Bone marrow (tissue), 2 donors: ENCODE measurements at regions not wholly inside any gene's neighbourhood (a gene's known extent, or its start where the extent isn't known, plus 50 kb on each side); places are given as distances from the start of the nearest gene placed in this dataset.
"Not testable (repeated sequence)": the region's sequence is repeated elsewhere in the genome, so short reads cannot be mapped to it uniquely, and the experiment has no call there.

Experiments used
- DNase-seq, 2 donors: peaks; one replicate each; lab custom pipeline; 2025; lab: John Stamatoyannopoulos, UW

GRCh38 chr5:118604106-118604505 is 384.2 kb downstream of the DTWD2 start:
- no peak for DNase-seq

DNA sequence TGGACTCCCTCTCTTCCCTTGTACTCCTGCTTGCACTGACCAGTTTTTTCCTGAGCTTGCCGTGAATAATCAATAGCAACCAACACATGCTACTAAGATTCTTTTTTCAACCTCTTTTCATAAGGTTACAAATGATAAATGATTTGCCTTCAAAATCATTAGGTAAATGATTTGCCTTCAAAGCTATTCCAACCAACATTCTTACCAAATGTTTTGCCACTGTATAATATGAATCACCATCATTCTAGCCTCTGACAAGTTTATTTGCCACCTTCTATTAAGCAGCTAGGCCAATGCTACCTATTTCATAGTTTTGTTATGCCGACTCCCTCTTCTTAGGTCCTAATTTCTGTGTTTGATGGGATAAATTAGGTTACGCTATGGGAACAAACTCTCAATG is 385.1 kb downstream of the DTWD2 start:
- DNase-seq, result no peak

GRCh38 chr5:118598311-118598710 is 390.0 kb downstream of the DTWD2 start:
- no peak for DNase-seq

GRCh38 chr5:118597543-118597942 is 390.8 kb downstream of the DTWD2 start:
- no peak for DNase-seq

GRCh38 chr5:118596255-118596654 is 392.1 kb downstream of the DTWD2 start:
- no peak for DNase-seq

DNA sequence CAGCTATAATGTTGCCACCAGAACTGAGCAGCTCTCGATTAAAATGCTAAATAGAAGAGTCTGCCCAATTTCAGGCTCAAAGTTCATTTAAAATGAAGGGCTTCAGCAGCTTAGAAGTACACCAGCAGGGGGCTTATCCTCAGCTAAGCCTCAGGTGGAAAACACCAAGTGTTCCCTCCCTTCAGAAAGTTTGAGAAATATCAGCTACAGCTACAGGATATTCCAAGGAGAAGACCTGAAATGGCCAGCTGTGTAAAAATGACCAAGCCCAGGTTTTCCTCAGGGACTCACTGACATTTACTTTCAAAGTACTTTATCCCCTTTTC is 395.4 kb downstream of the DTWD2 start:
- no peak for DNase-seq

DNA sequence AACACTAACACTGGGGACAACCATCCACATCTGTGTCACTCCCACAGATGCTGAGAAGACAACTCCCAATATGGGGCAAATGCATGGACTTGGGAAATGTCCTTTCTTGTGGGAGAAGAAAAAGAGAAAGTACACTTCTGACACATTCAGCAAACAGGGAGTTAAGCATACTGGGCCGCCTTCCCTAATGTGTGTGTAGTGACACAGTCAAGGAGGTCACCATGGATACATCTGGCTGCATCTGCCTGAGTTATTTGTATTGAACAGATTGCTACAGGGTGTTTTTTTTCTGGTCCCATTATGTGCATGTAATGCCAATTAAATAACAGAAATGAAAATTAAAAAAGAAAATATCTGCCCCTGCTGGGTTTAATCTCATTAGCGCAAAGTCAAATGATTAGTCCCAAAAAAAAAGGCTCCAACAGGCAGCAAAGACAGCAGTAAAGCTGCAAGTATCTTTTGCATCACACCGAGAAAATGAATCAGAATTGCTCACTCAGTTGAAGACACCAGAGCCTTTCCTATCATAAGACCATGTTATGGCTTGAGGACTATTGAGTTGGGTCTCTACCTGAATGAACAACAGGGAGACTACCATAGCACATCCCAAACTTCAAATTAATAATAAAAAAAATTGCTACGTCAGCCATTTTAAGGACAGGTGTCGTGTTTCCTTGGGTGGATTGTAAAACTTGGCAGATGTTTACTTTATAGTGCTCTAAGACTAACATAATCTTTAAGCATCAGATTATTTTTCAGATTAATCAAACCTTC is 395.9 kb downstream of the DTWD2 start:
- DNase-seq, result no peak

DNA sequence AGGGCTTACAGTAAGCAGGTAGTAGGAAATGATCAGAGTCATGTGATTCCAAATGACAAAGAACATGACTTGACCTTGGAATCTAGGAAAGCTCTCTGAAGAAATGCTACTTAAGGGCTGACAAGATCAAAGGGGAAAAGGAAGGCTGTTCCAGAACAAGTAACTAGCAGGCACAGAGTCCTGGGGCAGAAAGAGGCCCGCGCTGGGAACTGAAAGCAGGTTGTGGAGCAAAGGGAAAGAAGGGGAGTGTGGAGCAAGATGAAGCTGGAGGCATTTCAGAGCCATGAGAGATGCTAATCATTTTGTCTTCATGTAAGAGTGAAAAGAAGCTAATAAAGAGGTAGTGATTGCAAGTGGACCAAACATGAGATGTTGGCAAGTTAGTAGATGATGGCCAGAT is 397.5 kb downstream of the DTWD2 start:
- no peak for DNase-seq

GRCh38 chr5:118580949-118581348 is 407.4 kb downstream of the DTWD2 start:
- no peak for DNase-seq

DNA sequence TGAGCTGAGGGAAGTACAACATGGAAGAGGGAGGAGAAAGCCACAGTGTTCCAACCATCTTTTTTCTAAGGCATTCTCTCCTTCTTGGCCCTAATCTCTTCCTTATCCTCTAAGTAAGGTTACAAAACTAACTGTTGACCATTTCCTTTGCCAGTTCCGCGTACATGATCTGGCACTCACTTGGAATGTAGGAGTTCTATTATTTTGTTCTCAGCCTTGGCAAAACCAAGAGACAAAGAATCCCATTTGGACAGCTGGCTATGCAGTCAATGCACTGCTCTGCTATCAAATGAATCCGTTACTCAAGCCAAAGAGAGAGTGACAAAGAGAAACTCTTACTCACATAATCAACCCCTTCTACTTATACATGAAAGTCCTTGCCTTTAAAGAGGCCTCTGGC is 410.3 kb downstream of the DTWD2 start:
- no peak for DNase-seq

DNA sequence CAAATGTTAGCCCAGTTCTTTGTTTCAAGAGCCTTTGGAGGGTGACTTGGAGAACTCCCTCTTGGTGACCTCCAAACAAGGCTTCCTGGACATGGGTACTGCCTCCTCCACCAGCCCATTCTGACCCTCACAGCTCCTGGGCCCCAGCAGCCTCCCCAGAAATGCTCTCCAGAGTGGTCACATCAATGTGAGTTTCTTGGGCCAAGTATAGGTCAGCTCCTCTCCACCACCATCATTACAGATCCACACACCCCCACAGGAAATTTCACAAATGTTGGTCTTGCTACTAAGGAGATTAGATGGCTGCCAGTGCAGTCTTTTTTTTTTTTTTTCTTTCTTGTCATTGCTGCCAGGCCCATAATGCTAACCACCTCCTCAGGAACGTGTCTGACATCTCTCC is 410.7 kb downstream of the DTWD2 start:
- DNase-seq, result no peak

GRCh38 chr5:118570276-118570675 is 418.1 kb downstream of the DTWD2 start:
- DNase-seq, result not testable (repeated sequence)

DNA sequence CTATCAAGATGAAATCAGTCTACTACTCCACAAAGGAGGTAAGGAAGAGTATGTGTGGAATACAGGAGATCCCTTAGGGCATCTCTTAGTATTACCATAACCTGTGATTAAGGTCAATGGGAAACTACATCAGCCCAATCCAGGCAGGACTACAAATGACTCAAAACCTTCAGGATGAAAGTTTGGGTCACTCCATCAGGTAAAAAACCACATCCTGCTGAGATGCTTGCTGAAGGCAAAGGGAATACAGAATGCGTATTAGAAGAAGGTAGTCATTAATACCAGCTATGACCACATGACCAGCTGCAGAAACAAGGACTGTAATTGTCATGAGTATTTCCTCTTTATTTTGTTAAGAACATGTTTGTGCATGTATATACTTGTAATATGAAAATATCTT is 418.8 kb downstream of the DTWD2 start:
- DNase-seq, result not testable (repeated sequence)

GRCh38 chr5:118565335-118565971 is 422.9 kb downstream of the DTWD2 start:
- DNase-seq, result no peak

DNA sequence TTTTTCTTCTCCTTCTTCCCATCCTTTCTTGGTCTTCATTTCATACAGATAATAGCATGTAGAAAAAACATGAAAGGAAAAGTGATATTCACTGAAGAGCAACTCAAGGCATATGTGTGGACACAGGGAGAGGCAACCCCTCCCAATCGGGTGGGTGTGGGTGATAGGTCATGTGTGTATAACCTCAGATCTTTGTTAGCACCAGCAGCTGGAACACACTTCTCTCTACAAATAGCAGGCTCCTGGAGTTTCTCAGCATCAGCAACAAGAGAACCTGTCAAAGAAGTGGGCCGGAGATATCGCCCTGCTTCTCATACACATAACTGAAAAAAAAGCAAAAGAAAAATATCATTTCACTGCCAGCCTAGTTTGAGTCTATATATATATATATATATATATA is 426.4 kb downstream of the DTWD2 start:
- no peak for DNase-seq

DNA sequence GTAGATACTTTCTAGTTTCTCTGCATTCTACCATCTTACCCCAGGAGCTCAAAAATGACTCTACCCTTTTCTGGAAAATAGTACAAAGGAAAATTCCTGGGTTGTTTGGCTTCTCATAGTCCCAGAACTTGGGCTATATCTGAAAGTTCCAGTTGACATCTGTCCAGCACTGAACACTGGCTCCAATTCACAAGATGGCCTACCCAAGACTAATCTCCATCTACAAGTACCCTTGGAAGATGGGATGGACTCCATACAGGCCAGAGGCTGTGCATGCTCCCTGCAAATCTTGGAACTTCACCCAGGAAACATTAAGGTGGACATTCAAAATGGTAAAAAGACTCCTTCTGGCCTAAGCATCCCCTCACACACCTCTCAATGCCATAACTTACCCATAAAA is 427.1 kb downstream of the DTWD2 start:
- DNase-seq, result no peak

DNA sequence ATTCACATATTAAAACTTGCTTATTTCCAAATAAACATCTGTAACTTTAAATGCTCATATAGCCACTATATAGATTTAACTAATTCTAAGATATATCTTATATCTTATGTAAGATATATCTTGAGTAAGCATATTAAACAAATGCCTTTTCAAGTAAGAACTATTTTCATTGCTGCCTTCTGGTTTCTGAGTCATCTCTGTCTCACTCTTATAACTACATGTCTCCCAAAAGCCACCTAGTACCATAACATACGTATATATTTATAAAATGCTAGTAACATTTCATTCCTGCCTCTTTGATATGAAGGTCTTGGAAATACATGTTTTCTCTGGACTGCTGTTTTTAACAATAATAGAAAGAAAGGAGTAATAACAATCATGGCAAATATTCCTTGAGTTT is 429.5 kb downstream of the DTWD2 start:
- DNase-seq, result no peak

GRCh38 chr5:118557251-118557661 is 431.1 kb downstream of the DTWD2 start:
- DNase-seq, result no peak

DNA sequence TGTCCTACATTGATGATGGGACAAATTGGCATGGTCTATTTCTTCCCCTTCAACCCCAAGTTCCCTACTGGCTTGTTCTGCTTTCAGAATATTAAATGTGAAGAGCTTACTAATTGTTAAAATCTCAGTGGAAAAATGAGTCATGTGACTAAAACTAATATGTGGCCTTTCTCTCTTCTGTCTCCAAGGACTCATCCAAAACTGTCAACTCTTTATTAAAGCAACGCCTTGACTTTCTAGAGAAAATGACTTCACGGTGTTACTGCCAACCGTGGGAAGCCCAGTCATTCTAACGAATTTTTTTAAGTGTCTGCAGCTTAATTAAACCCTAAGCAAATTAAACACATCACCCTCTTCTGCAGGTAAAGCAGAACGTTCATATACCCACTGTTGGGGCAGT is 431.6 kb downstream of the DTWD2 start:
- no peak for DNase-seq

- no peak for DNase-seq
Measured at GRCh38 chr5:118555727-118556126, 432.6 kb downstream of the DTWD2 start.

DNA sequence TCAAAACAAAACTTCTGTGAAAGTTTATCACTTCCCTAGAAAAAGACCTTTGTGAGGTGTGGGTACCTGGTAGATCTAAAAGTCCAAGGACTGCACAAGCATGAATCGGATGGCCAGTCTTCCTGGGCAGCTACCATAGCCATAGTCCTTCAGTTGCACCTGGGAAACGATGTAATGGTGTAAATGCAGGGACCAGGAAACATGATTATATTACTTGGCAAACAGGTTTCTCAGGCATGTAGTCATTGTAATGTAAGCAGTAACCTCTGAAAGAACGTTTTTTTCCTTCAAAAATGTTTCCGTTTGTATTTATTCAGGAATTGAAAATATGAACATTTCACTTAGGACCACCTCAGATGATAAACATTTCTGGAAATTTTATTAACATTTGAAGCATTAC is 433.4 kb downstream of the DTWD2 start:
- no peak for DNase-seq

- DNase-seq, result no peak
Measured at GRCh38 chr5:118554241-118554640, 434.1 kb downstream of the DTWD2 start.

DNA sequence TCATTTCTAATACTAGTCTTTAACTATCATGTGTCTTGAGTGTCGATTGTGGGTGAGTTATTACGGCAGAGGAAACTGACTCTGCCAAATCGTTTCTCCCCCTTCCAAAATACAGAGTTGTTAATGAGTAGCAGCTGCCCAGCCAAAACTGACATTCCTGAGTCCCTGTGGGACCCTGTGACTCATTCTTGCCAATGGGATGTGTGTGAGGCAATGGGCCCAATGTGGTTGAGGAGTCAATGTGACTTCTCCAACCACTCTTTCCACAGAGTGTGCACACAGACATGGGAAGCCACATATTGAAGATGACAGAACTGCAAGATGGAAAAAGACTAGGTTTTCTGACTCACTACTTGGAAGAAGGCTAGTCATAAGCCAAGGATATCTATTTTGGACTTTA is 434.7 kb downstream of the DTWD2 start:
- no peak for DNase-seq

GRCh38 chr5:118552731-118553360 is 435.5 kb downstream of the DTWD2 start:
- no peak for DNase-seq
